HG03354 (cell line): ENCODE measurements at regions not wholly inside any gene's neighbourhood (a gene's known extent, or its start where the extent isn't known, plus 50 kb on each side); places are given as distances from the start of the nearest gene placed in this dataset.
"Not testable (repeated sequence)": the region's sequence is repeated elsewhere in the genome, so short reads cannot be mapped to it uniquely, and the experiment has no call there.

Source experiments
- ATAC-seq: cut with Tn5 transposase; IDR thresholded peaks from one replicate; pipeline ENCODE4 v1.9.1; 2021; ENCODE audit warnings: mild to moderate bottlenecking; ENCODE audit not compliant: unreplicated experiment, poor library complexity, severe bottlenecking

- ATAC-seq = not testable (repeated sequence)
These were observed 79.4 kb upstream of the RPS6KA6 start for GRCh38 chrX:84267432-84267831.

GRCh38 chrX:84259868-84260267 is 71.9 kb upstream of the RPS6KA6 start:
- ATAC-seq = peak; percentile 68

GRCh38 chrX:84258708-84259107 is 70.7 kb upstream of the RPS6KA6 start:
- no peak for ATAC-seq

GRCh38 chrX:84248226-84248625 is 60.2 kb upstream of the RPS6KA6 start:
- no peak for ATAC-seq

GRCh38 chrX:84240848-84241565 is 53.0 kb upstream of the RPS6KA6 start:
- ATAC-seq = no peak
